ENCODE measurements at regions not wholly inside any gene's neighbourhood (a gene's known extent, or its start where the extent isn't known, plus 50 kb on each side); places are given as distances from the start of the nearest gene placed in this dataset.

- TF ChIP-seq, protein P1, sequence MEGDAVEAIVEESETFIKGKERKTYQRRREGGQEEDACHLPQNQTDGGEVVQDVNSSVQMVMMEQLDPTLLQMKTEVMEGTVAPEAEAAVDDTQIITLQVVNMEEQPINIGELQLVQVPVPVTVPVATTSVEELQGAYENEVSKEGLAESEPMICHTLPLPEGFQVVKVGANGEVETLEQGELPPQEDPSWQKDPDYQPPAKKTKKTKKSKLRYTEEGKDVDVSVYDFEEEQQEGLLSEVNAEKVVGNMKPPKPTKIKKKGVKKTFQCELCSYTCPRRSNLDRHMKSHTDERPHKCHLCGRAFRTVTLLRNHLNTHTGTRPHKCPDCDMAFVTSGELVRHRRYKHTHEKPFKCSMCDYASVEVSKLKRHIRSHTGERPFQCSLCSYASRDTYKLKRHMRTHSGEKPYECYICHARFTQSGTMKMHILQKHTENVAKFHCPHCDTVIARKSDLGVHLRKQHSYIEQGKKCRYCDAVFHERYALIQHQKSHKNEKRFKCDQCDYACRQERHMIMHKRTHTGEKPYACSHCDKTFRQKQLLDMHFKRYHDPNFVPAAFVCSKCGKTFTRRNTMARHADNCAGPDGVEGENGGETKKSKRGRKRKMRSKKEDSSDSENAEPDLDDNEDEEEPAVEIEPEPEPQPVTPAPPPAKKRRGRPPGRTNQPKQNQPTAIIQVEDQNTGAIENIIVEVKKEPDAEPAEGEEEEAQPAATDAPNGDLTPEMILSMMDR (IDR thresholded peaks at IDR 0.05): no peak
- TF ChIP-seq POLR2A (IDR thresholded peaks at IDR 0.05): no peak
Observed at GRCh38 chr7:25926009-25926408, 226.0 kb upstream of the NFE2L3 start.

Data from testis (tissue), 2 donors.